DND-41 (cell line): ENCODE measurements at regions not wholly inside any gene's neighbourhood (a gene's known extent, or its start where the extent isn't known, plus 50 kb on each side); places are given as distances from the start of the nearest gene placed in this dataset.

Experiments used
- EZH2 ChIP-seq: IDR thresholded peaks from 3 replicates; pipeline ENCODE4 v1.6.1; 2012; ENCODE audit warnings: borderline replicate concordance, low read depth, mild to moderate bottlenecking, moderate library complexity, low read length, inconsistent platforms; ENCODE audit not compliant: severe bottlenecking
- TF ChIP-seq, protein P1 (sequence below): IDR thresholded peaks from 2 replicates; pipeline ENCODE4 v1.5.1; 2012; ENCODE audit warnings: borderline replicate concordance, low read length, moderate library complexity, mild to moderate bottlenecking; ENCODE audit not compliant: poor library complexity, severe bottlenecking; ENCODE audit errors: extremely low read depth

DNA sequence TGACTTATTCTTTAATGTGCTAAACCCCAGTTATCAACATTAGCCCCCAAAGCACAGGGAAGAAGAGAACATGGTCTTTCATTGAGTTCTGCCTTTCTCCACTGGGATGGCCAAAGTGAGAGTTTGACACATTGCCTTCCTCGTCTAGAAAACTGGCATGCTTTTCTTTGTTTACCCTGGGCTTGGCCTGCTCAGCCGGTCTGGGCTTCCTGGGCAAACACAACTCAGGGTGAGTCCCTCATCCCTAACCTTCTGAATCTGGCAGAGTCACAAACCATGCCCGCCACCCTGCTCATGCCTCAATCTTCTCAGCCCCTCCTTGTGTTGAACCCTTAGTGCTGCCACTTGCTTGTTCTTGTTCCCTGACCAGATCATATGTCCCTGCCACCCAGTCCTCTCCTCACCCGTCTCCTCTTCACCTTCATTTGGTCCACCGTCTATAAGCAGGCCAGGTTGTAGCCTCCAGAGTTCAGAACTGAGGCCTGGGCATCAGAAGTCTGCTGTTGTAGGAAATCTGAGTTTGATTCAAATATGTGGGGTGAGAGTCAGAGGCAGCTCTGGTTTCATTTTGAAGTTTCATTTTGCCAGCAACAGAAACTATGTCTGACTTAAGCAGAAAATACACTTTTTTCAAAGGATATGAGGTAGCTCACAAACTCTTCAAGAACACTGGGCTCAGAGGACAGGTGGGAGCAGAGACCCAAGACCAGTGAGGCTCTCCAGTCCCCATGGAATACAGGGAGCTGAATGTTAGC lies 217.6 kb downstream of the NDUFS4 start:
- TF ChIP-seq, protein P1, sequence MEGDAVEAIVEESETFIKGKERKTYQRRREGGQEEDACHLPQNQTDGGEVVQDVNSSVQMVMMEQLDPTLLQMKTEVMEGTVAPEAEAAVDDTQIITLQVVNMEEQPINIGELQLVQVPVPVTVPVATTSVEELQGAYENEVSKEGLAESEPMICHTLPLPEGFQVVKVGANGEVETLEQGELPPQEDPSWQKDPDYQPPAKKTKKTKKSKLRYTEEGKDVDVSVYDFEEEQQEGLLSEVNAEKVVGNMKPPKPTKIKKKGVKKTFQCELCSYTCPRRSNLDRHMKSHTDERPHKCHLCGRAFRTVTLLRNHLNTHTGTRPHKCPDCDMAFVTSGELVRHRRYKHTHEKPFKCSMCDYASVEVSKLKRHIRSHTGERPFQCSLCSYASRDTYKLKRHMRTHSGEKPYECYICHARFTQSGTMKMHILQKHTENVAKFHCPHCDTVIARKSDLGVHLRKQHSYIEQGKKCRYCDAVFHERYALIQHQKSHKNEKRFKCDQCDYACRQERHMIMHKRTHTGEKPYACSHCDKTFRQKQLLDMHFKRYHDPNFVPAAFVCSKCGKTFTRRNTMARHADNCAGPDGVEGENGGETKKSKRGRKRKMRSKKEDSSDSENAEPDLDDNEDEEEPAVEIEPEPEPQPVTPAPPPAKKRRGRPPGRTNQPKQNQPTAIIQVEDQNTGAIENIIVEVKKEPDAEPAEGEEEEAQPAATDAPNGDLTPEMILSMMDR, result no peak
- TF ChIP-seq EZH2, result no peak
